Activated naive CD4-positive, alpha-beta T cell treated with anti-CD3 and anti-CD28 coated beads, Interleukin-2, amount 10 ng/mL, durations not matched to agents 7 days and 5 days (primary cell): ENCODE measurements at regions not wholly inside any gene's neighbourhood (a gene's known extent, or its start where the extent isn't known, plus 50 kb on each side); places are given as distances from the start of the nearest gene placed in this dataset.
"Not testable (repeated sequence)": the region's sequence is repeated elsewhere in the genome, so short reads cannot be mapped to it uniquely, and the experiment has no call there.

ENCODE experiments used
- CTCF ChIA-PET: fragments of 350-600 bp; sonication (Branson Sonifier 250); formaldehyde crosslinking; loops from one replicate; lab custom pipeline; 2021; ENCODE audit warnings: antibody characterized with exemption; lab: Charles Lee
- DNase-seq: peaks from one replicate; pipeline ENCODE4 v3.0.0-alpha.2; 2020
- H3K27ac Mint-ChIP-seq: one replicate; pipeline ENCODE4 v1.8.0; 2021; ENCODE audit warnings: mild to moderate bottlenecking, moderate library complexity, mixed read lengths
- H3K27me3 Mint-ChIP-seq: one replicate; pipeline ENCODE4 v1.8.0; 2021; ENCODE audit warnings: mild to moderate bottlenecking, mixed read lengths
- H3K36me3 Mint-ChIP-seq: one replicate; pipeline ENCODE4 v1.8.0; 2021; ENCODE audit warnings: mixed read lengths
- H3K4me1 Mint-ChIP-seq: one replicate; pipeline ENCODE4 v1.8.0; 2021; ENCODE audit warnings: mixed read lengths
- H3K4me3 Mint-ChIP-seq: one replicate; pipeline ENCODE4 v1.8.0; 2021; ENCODE audit warnings: mild to moderate bottlenecking, moderate library complexity, mixed read lengths
- H3K9me3 Mint-ChIP-seq: one replicate; pipeline ENCODE4 v1.8.0; 2021; ENCODE audit warnings: mixed read lengths

DNA sequence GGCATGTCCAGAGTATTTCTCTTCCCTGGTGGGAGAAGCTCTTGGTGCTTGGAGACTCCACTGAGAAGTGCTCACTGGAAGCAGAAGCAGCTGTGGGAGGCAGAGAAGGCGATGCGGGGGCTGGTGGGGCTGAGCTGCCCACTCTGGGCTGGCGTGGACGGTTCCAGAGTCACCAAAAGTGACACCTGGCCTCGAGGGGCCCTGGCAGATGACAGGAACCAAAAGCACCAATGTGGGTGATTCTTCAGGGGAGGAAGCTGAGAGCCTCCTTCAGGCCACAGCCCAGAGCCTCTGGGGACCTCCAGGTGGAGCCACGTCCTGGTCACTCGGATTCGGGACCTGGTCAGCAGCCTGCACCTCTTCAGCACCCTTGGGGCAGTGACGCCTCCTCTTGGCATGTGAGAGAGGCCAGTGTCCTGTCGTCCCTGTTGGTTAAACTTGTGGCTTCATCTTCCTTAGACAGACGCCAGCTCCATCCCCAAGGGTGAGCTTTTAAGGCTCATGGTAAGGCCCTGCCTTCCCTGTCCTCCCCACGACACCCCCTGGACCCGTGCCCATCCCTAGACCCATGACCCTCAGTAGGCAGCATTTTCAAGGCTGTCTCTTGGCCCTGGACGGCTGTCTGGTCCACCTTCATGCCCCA, 78.7 kb upstream of the IRX4 start:
- H3K4me3 Mint-ChIP-seq: no peak overlapping the region
- H3K27me3 Mint-ChIP-seq: peaks cover 11% of the 10 kb centered on the region
- DNase-seq: no peak
- no peaks in the 10 kb centered on the region for H3K36me3 Mint-ChIP-seq
- no peaks in the 10 kb centered on the region for H3K4me1 Mint-ChIP-seq
- no peak overlapping the region for H3K27ac Mint-ChIP-seq
- no peaks in the 10 kb centered on the region for H3K9me3 Mint-ChIP-seq
- CTCF ChIA-PET: no interaction called here

DNA sequence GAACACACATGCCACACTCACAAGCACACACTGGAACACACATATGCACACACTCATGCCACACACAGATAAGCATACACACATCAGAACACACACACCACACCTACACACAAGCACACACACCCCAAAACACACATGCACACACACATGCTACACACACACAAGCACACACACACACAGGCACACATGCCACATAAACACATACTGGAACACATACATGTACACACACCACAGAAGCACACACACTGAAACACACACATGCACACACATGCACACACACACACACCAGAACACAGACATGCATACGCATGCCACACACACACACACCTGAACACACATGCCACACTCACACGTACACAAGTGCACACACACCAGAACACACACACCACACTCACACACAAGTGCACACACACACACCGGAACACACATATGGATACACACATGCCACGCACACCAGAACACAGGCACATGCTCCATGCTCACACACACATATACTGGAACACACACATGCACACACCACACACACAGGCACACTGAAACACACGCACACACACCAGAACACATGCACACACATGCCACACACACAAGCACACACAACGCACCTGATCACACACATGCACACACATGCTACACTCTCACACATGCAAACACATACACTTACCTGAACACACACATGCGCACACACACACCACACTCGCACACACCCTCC, 78.0 kb upstream of the IRX4 start:
- Mint-ChIP-seq H3K27me3 (peaks cover 8% of the 10 kb centered on the region), H3K9me3 (no peaks in the 10 kb centered on the region), H3K4me3 (no peak overlapping the region), H3K4me1 (no peaks in the 10 kb centered on the region), H3K36me3 (no peaks in the 10 kb centered on the region), H3K27ac (no peak overlapping the region)
- DNase-seq: no peak
- CTCF ChIA-PET: no interaction called here

GRCh38 chr5:1959725-1960581, 77.2 kb upstream of the IRX4 start:
- CTCF ChIA-PET: no interaction called here
- H3K27me3 Mint-ChIP-seq: peaks cover 7% of the 10 kb centered on the region

GRCh38 chr5:1959231-1959630, 76.5 kb upstream of the IRX4 start:
- H3K27ac Mint-ChIP-seq: no peak overlapping the region
- H3K36me3 Mint-ChIP-seq: no peaks in the 10 kb centered on the region
- no peaks in the 10 kb centered on the region for H3K9me3 Mint-ChIP-seq
- H3K27me3 Mint-ChIP-seq: peaks cover 7% of the 10 kb centered on the region
- no peak overlapping the region for H3K4me3 Mint-ChIP-seq
- no peaks in the 10 kb centered on the region for H3K4me1 Mint-ChIP-seq
- no peak for DNase-seq
- CTCF ChIA-PET: no interaction called here

More at GRCh38 chr5:1959725-1960581, 77.2 kb upstream of the IRX4 start:
- Mint-ChIP-seq H3K36me3 (no peaks in the 10 kb centered on the region), H3K9me3 (no peaks in the 10 kb centered on the region), H3K4me3 (no peak overlapping the region), H3K27ac (no peak overlapping the region), H3K4me1 (no peaks in the 10 kb centered on the region)
- no peak for DNase-seq

DNA sequence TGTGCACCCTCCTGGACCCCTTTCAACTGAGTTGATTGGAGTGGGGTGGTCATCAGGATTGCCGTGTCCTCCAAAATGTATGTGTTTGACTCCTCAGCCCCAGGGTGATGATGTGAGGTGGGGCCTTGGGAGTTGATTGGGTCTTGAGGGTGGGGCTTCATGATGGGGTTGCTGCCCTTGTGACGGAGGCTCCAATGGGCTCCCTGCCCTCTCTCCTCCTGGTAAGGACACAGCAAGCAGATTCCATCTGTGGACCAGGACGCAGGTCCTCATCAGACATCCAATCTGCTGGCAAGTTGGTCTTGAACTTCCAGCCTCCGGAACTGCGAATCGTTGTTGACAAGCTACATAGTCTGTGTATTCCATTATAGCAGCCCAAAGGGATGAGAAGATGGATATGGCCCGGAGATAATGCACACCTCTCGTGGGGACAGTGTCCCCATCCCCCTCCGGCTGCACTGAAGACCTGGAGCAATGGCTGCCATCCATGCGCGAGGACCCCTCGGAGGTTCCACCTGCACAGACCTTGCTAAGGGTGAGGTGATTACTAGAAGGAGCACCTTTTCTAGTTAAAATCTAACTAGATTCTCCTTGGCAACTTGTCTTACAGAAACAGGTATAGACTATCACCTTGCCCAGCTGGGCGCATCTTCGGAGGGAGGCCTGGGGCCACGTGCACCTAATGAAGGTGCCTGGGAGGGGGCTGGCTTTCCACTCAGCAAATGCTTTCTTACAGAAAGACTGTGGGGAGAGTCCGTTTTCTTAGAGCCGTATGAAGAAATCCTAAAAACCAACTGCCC, 75.7 kb upstream of the IRX4 start:
- Mint-ChIP-seq H3K27me3 (peaks cover 15% of the 10 kb centered on the region), H3K4me3 (no peak overlapping the region), H3K27ac (no peak overlapping the region), H3K9me3 (no peaks in the 10 kb centered on the region), H3K36me3 (no peaks in the 10 kb centered on the region), H3K4me1 (no peaks in the 10 kb centered on the region)
- CTCF ChIA-PET: no interaction called here
- no peak for DNase-seq

DNA sequence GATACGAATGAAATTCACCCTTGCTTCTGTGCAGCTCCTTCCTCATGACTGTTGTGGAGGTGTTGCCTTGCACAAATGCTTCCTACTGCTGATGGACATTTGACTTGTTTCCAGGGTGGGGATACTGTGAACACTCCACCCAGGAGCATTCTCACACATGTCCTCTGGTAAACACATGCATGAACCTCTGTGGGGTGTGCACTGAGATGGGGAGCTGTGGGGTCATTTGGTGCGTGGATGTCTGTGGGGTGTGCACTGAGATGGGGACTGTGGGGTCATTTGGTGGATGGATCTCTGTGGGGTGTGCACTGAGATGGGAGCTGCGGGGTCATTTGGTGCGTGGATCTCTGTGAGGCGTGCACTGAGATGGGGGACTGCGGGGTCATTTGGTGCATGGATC, 72.9 kb upstream of the IRX4 start:
- no peak overlapping the region for H3K27ac Mint-ChIP-seq
- H3K4me1 Mint-ChIP-seq: no peaks in the 10 kb centered on the region
- H3K36me3 Mint-ChIP-seq: no peaks in the 10 kb centered on the region
- peaks cover 26% of the 10 kb centered on the region for H3K27me3 Mint-ChIP-seq
- H3K4me3 Mint-ChIP-seq: no peak overlapping the region
- CTCF ChIA-PET: no interaction called here
- H3K9me3 Mint-ChIP-seq: no peaks in the 10 kb centered on the region
- DNase-seq: no peak

DNA sequence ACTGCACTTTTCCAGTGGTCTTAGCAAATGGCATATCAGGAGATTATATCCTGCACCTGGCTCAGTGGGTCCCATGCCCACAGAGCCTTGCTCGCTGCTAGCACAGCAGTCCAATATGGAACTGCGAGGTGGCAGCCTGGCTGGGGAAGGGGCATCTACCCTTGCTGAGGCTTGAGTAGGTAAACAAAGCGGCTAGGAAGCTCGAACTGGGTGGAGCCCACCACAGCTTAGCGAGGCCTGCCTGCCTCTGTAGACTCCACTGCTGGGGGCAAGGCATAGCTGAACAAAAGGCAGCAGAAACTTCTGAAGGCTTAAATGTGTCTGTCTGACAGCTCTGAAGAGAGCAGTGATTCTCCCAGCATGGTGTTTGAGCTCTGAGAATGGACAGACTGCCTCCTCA, 71.0 kb upstream of the IRX4 start:
- H3K4me1 Mint-ChIP-seq: not testable (repeated sequence)

GRCh38 chr5:1952444-1953099, 69.8 kb upstream of the IRX4 start:
- H3K27ac Mint-ChIP-seq: no peak overlapping the region
- no peaks in the 10 kb centered on the region for H3K36me3 Mint-ChIP-seq
- DNase-seq: no peak
- no peaks in the 10 kb centered on the region for H3K4me1 Mint-ChIP-seq
- H3K27me3 Mint-ChIP-seq: peaks cover 26% of the 10 kb centered on the region
- H3K9me3 Mint-ChIP-seq: no peaks in the 10 kb centered on the region
- CTCF ChIA-PET: no interaction called here
- no peak overlapping the region for H3K4me3 Mint-ChIP-seq

More for the DNA sequence above, 71.0 kb upstream of the IRX4 start:
- CTCF ChIA-PET, H3K36me3 Mint-ChIP-seq, H3K27ac Mint-ChIP-seq, H3K9me3 Mint-ChIP-seq, DNase-seq, H3K4me3 Mint-ChIP-seq: not testable (repeated sequence)
- peaks cover 26% of the 10 kb centered on the region for H3K27me3 Mint-ChIP-seq

DNA sequence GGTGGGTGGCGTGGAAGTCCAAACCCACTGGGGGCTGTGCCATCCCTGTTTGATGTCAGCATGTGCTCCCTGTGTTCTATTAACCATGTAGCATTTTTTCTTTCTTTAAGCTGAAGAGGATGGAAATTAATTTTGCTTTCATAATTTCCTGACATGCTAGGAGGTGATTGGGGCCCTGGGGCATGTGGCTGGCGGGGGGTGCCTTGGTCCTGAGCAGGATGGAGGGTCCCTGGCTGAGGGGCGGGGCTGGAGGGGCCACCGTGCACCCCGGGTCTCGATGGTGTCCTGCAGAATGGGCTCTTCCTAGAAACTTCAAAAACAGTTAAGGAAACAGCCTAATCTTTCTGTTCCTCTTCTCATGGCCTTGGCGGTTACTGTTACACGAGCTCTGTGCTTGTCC, 69.3 kb upstream of the IRX4 start:
- CTCF ChIA-PET: no interaction called here
- no peak for DNase-seq
- no peaks in the 10 kb centered on the region for H3K4me1 Mint-ChIP-seq
- H3K27me3 Mint-ChIP-seq: peaks cover 27% of the 10 kb centered on the region
- no peaks in the 10 kb centered on the region for H3K36me3 Mint-ChIP-seq
- no peak overlapping the region for H3K4me3 Mint-ChIP-seq
- no peaks in the 10 kb centered on the region for H3K9me3 Mint-ChIP-seq
- H3K27ac Mint-ChIP-seq: no peak overlapping the region

- Mint-ChIP-seq H3K4me3 (no peak overlapping the region), H3K36me3 (no peaks in the 10 kb centered on the region), H3K27me3 (peaks cover 35% of the 10 kb centered on the region), H3K4me1 (no peaks in the 10 kb centered on the region), H3K9me3 (no peaks in the 10 kb centered on the region), H3K27ac (no peak overlapping the region)
- DNase-seq: no peak
- CTCF ChIA-PET: no interaction called here
These were observed 68.6 kb upstream of the IRX4 start for GRCh38 chr5:1951165-1951816.

DNA sequence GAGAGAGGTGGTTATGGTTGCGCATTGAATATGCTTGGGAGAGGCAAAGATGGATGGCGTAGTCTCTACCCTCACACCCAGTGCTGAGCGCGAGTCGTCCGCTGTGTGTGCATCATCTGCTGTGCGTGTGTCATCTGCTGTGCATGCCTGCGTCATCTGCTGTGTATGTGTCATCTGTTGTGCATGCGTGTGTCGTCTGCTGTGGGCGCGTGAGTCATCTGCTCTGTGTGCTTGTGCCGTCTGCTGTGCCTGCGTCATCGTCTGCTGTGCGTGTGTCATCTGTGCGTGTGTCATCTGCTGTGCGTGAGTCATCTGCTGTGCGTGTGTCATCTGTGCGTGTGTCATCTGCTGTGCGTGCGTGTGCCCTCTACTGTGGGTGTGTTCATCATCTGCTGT, 68.0 kb upstream of the IRX4 start:
- no peak for DNase-seq
- no peak overlapping the region for H3K4me3 Mint-ChIP-seq
- no peak overlapping the region for H3K27ac Mint-ChIP-seq
- CTCF ChIA-PET: no interaction called here
- no peaks in the 10 kb centered on the region for H3K4me1 Mint-ChIP-seq
- no peaks in the 10 kb centered on the region for H3K9me3 Mint-ChIP-seq
- H3K27me3 Mint-ChIP-seq: peaks cover 40% of the 10 kb centered on the region
- H3K36me3 Mint-ChIP-seq: no peaks in the 10 kb centered on the region

- no peak for DNase-seq
- no peaks in the 10 kb centered on the region for H3K9me3 Mint-ChIP-seq
- no peaks in the 10 kb centered on the region for H3K36me3 Mint-ChIP-seq
- H3K4me3 Mint-ChIP-seq: no peak overlapping the region
- H3K27ac Mint-ChIP-seq: no peak overlapping the region
- CTCF ChIA-PET: no interaction called here
- H3K4me1 Mint-ChIP-seq: no peaks in the 10 kb centered on the region
- H3K27me3 Mint-ChIP-seq: peaks cover 42% of the 10 kb centered on the region
These were observed 67.5 kb upstream of the IRX4 start for GRCh38 chr5:1950096-1950707.

DNA sequence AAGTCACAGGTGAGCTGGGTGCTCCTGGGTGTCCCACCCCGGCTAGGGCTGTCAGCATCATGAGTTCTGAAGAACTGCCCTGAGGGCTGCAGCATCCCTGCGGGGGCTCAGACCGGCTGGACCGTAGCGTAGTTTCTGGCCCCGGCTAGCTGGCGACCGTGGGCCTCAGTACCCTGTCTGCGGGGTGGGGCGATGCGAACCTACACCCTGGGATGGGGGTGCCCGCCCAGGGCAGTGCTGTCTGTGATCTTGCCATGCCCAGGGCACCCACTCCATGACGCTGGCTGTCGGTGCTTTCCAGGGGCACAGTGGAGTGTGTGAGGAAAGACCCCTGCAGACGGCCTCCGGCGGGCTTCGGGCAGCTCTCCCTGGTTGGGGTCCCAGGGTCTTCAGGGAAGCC, 66.5 kb upstream of the IRX4 start:
- DNase-seq: no peak
- no peak overlapping the region for H3K27ac Mint-ChIP-seq
- H3K4me1 Mint-ChIP-seq: no peaks in the 10 kb centered on the region
- H3K4me3 Mint-ChIP-seq: no peak overlapping the region
- no peaks in the 10 kb centered on the region for H3K9me3 Mint-ChIP-seq
- H3K27me3 Mint-ChIP-seq: peaks cover 47% of the 10 kb centered on the region
- H3K36me3 Mint-ChIP-seq: no peaks in the 10 kb centered on the region
- CTCF ChIA-PET: no interaction called here
